ENCODE measurements at regions not wholly inside any gene's neighbourhood (a gene's known extent, or its start where the extent isn't known, plus 50 kb on each side); places are given as distances from the start of the nearest gene placed in this dataset.

DNA sequence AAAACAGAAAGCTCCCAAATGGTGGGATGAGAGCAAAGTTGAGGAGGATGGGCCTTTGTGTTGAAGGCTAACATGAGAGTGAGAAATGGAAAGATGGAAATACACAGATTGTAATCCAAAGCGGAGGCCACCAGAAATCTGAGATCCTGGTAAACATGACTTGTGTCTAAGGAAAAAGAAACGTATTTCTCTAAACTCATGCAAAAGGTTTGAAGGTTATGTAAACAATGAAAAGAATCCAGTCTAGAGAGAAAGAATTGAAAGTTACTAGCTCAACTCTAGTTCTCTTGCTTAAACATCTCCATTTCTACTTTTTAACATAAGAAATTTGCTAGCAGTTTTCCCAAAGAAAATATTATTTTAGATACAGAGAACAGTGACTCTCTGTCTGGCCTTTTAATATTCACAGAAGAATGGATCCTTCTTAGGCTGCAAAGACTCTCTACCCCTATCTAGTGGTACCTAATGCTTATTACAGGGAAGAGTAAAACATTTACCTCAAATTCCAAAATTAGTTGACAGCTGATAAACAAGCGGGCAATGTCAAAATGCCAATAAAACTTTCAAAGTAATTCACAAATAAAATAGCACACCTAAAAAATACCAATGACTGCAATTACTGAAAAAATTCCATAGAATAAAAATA is 75.8 kb upstream of the SOX5 start:
- H3K27me3 ChIP-seq (ENCODE audit: control insufficient read depth, insufficient read depth, low read length) = no peaks in the 10 kb centered on the region
- H3K4me3 ChIP-seq (ENCODE audit: low read depth, low read length) = no peak overlapping the region
- TF ChIP-seq, protein P1, sequence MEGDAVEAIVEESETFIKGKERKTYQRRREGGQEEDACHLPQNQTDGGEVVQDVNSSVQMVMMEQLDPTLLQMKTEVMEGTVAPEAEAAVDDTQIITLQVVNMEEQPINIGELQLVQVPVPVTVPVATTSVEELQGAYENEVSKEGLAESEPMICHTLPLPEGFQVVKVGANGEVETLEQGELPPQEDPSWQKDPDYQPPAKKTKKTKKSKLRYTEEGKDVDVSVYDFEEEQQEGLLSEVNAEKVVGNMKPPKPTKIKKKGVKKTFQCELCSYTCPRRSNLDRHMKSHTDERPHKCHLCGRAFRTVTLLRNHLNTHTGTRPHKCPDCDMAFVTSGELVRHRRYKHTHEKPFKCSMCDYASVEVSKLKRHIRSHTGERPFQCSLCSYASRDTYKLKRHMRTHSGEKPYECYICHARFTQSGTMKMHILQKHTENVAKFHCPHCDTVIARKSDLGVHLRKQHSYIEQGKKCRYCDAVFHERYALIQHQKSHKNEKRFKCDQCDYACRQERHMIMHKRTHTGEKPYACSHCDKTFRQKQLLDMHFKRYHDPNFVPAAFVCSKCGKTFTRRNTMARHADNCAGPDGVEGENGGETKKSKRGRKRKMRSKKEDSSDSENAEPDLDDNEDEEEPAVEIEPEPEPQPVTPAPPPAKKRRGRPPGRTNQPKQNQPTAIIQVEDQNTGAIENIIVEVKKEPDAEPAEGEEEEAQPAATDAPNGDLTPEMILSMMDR (IDR thresholded peaks at IDR 0.05; ENCODE audit: insufficient read depth, low read length, poor library complexity, severe bottlenecking) = peak; percentile 52
- DNase-seq (ENCODE audit: low read depth) = no peak
- H3K36me3 ChIP-seq (ENCODE audit: control insufficient read depth, insufficient read depth, low read length) = no peaks in the 10 kb centered on the region

DNA sequence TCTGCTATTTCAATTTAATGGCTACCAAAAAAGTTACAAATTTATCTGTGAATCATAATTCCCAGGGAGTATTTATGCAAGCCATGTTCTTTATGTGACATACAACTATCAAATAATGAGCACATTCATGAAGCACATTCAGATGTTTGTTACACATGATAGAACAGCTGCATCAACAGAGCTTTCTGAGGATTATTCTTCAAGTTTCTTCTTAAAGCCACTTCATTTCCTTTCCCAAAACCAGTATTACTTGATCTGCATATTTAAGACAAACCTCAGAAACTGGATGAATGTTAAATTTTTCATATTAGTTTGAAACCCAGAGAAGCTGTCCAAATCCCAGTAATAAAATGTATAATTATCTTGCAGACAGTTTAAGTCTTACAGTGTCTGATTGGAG is 73.6 kb upstream of the SOX5 start:
- TF ChIP-seq, protein P1 (IDR thresholded peaks at IDR 0.05; ENCODE audit: insufficient read depth, low read length, poor library complexity, severe bottlenecking) = no peak
- Histone ChIP-seq H3K27me3 (ENCODE audit: control insufficient read depth, insufficient read depth, low read length) (no peaks in the 10 kb centered on the region), H3K36me3 (ENCODE audit: control insufficient read depth, insufficient read depth, low read length) (no peaks in the 10 kb centered on the region), H3K4me3 (ENCODE audit: low read depth, low read length) (no peak overlapping the region)
- no peak for DNase-seq (ENCODE audit: low read depth)

DNA sequence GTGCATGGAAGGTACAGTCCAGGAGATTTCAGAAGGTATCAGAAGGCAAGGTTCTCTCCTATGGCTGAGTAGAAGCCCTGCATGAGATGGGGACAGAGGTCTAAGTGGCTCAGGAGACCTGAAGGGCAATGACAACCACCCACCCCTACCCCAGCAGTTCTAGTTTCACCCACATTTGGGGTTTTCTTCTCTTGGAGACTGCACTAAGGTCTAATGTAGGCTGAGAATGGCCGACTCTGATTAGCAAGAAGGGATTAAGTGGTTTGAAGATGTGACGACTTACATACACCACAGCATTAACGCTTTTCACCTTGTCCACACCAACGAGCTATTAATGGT is 71.7 kb upstream of the SOX5 start:
- Histone ChIP-seq H3K27me3 (ENCODE audit: control insufficient read depth, insufficient read depth, low read length) (no peaks in the 10 kb centered on the region), H3K36me3 (ENCODE audit: control insufficient read depth, insufficient read depth, low read length) (no peaks in the 10 kb centered on the region), H3K4me3 (ENCODE audit: low read depth, low read length) (no peak overlapping the region)
- DNase-seq (ENCODE audit: low read depth) = no peak
- TF ChIP-seq, protein P1 (IDR thresholded peaks at IDR 0.05; ENCODE audit: insufficient read depth, low read length, poor library complexity, severe bottlenecking) = no peak

DNA sequence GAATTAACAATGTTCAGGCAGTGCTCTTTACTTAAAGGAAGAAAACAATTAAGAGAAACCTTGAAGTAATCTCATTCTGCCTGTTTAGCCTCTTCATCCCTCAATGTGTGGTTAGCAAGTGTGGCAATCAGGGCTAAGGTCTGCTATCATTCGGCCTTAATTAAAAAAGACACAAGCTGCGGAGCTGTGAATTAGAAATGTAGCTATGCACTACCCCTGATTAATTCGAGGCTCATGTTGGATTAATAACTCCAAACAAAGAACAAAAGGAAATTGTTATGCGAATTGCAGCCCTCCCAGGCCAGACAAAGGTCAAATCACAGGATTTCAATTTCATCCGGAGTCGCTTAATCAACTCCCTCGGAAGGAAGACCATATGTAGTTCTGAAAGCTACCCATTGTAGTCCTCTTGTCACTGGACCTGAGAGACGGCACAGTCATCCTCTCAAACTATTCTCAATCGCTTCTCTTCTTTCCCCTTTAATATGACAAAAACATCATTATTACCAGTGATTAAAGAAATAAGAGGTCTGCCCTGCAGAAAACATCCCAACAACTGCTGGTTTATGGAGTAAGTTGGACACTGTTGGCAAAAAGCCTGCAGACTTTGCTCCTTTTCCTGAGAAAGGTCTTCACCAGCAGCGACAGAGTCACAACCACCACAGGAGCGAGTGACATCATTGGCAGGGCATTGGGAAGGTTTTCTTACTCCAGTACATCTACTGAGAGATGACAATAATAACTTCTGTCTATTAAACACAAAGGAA is 71.1 kb upstream of the SOX5 start:
- no peak for DNase-seq (ENCODE audit: low read depth)
- H3K4me3 ChIP-seq (ENCODE audit: low read depth, low read length) = no peak overlapping the region
- TF ChIP-seq, protein P1 (IDR thresholded peaks at IDR 0.05; ENCODE audit: insufficient read depth, low read length, poor library complexity, severe bottlenecking) = no peak
- H3K36me3 ChIP-seq (ENCODE audit: control insufficient read depth, insufficient read depth, low read length) = no peaks in the 10 kb centered on the region
- H3K27me3 ChIP-seq (ENCODE audit: control insufficient read depth, insufficient read depth, low read length) = no peaks in the 10 kb centered on the region

DNA sequence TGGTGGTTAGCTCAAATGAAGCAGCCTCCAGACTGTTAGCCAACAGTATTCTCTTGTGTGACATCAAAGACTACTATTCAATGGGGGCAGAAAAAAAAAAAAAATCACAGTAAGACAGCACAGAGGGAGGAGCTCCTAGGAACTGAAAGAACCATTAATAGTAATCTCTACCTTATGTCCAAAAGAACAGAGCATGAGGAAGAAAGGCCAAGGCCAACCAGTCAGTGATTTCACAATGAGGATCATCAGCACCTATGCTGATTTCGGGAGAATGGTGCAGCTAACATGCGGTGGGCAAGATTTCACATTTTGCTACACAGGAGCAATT is 66.3 kb upstream of the SOX5 start:
- H3K27me3 ChIP-seq (ENCODE audit: control insufficient read depth, insufficient read depth, low read length) = no peaks in the 10 kb centered on the region
- no peaks in the 10 kb centered on the region for H3K36me3 ChIP-seq (ENCODE audit: control insufficient read depth, insufficient read depth, low read length)
- TF ChIP-seq, protein P1 (IDR thresholded peaks at IDR 0.05; ENCODE audit: insufficient read depth, low read length, poor library complexity, severe bottlenecking) = no peak
- DNase-seq (ENCODE audit: low read depth) = no peak
- H3K4me3 ChIP-seq (ENCODE audit: low read depth, low read length) = no peak overlapping the region

Data from kidney epithelial cell (primary cell).